Endodermal cell (in vitro differentiated cells): ENCODE measurements at regions not wholly inside any gene's neighbourhood (a gene's known extent, or its start where the extent isn't known, plus 50 kb on each side); places are given as distances from the start of the nearest gene placed in this dataset.

Experiments
- DNase-seq: peaks from one replicate; pipeline ENCODE4 v3.0.0-alpha.2; 2017
- H3K27ac ChIP-seq: 2 replicates; pipeline ENCODE4 v1.5.1; 2013; ENCODE audit warnings: mild to moderate bottlenecking, low read depth, low read length, moderate library complexity
- H3K27me3 ChIP-seq: 2 replicates; pipeline ENCODE4 v1.6.1; 2013; ENCODE audit warnings: mild to moderate bottlenecking, low read length, moderate library complexity; ENCODE audit not compliant: insufficient read depth, control insufficient read depth, poor library complexity, severe bottlenecking
- H3K36me3 ChIP-seq: 2 replicates; pipeline ENCODE4 v1.7.0; 2013; ENCODE audit warnings: mild to moderate bottlenecking, low read length, moderate library complexity; ENCODE audit not compliant: control insufficient read depth, insufficient read depth
- H3K4me1 ChIP-seq: one replicate; pipeline ENCODE4 v1.7.0; 2013; ENCODE audit warnings: low read length; ENCODE audit not compliant: control insufficient read depth, insufficient read depth
- H3K4me3 ChIP-seq: 2 replicates; pipeline ENCODE4 v1.5.1; 2013; ENCODE audit warnings: mild to moderate bottlenecking, low read length, moderate library complexity
- H3K9ac ChIP-seq: 2 replicates; pipeline ENCODE4 v1.6.1; 2013; ENCODE audit warnings: mild to moderate bottlenecking, low read length, moderate library complexity; ENCODE audit not compliant: poor library complexity, severe bottlenecking; ENCODE audit errors: extremely low read depth
- H3K9me3 ChIP-seq: 2 replicates; pipeline ENCODE4 v1.6.1; 2013; ENCODE audit warnings: mild to moderate bottlenecking, low read length, moderate library complexity; ENCODE audit not compliant: control insufficient read depth
- H3K27ac Mint-ChIP-seq: 2 replicates; pipeline ENCODE4 v1.8.0; 2020; ENCODE audit warnings: mixed read lengths
- H3K27me3 Mint-ChIP-seq: 2 replicates; pipeline ENCODE4 v1.8.0; 2021; ENCODE audit warnings: mild to moderate bottlenecking, mixed read lengths; ENCODE audit not compliant: insufficient read depth
- H3K36me3 Mint-ChIP-seq: 2 replicates; pipeline ENCODE4 v1.8.0; 2020; ENCODE audit warnings: low read depth, mixed read lengths
- H3K4me1 Mint-ChIP-seq: 2 replicates; pipeline ENCODE4 v1.8.0; 2020; ENCODE audit warnings: mixed read lengths
- H3K4me3 Mint-ChIP-seq: 2 replicates; pipeline ENCODE4 v1.8.0; 2020; ENCODE audit warnings: mild to moderate bottlenecking, moderate library complexity, mixed read lengths
- H3K9me3 Mint-ChIP-seq: 2 replicates; pipeline ENCODE4 v1.8.0; 2020; ENCODE audit warnings: mild to moderate bottlenecking, mixed read lengths
- CTCF ChIP-seq: fragments of 200-600 bp; sonication (generic); conservative IDR thresholded peaks from 2 replicates; pipeline ENCODE4 v1.5.0; 2021; ENCODE audit warnings: antibody characterized with exemption, mild to moderate bottlenecking
- WGBS, 2 experiments: methylation state at CpG; one replicate each; pipeline versions ENCODE4 v1.1.5 to v1.1.7; 2013; ENCODE audit warnings: missing lambda C conversion rate in 2 of 2, mixed read lengths in 1 of 2; ENCODE audit not compliant: insufficient coverage in 1 of 2, insufficient read length in 1 of 2; 5-methylcytosine and 5-hydroxymethylcytosine counted together

GRCh38 chr4:71181332-71181731, 157.5 kb upstream of the SLC4A4 start:
- H3K36me3 ChIP-seq: no peaks in the 10 kb centered on the region
- Mint-ChIP-seq H3K4me3 (no peak overlapping the region), H3K36me3 (no peaks in the 10 kb centered on the region), H3K9me3 (peaks cover 6% of the 10 kb centered on the region), H3K4me1 (no peaks in the 10 kb centered on the region), H3K27me3 (peaks cover 21% of the 10 kb centered on the region), H3K27ac (no peak overlapping the region)
- no peak for DNase-seq
- H3K27ac ChIP-seq: no peak overlapping the region
- no peak overlapping the region for H3K9ac ChIP-seq
- H3K4me1 ChIP-seq: no peaks in the 10 kb centered on the region
- peaks cover 23% of the 10 kb centered on the region for H3K27me3 ChIP-seq
- no peaks in the 10 kb centered on the region for H3K9me3 ChIP-seq
- no peak overlapping the region for H3K4me3 ChIP-seq
- TF ChIP-seq CTCF: no peak
- 80 to 100% methylated on average over 1 of the region's 1 CpG for WGBS, 2 experiments

GRCh38 chr4:71184195-71184781, 154.5 kb upstream of the SLC4A4 start:
- Mint-ChIP-seq H3K4me1 (peaks cover 11% of the 10 kb centered on the region), H3K36me3 (no peaks in the 10 kb centered on the region), H3K9me3 (no peaks in the 10 kb centered on the region), H3K27ac (no peak overlapping the region), H3K4me3 (no peak overlapping the region), H3K27me3 (peaks cover 38% of the 10 kb centered on the region)
- H3K9me3 ChIP-seq: no peaks in the 10 kb centered on the region
- no peaks in the 10 kb centered on the region for H3K36me3 ChIP-seq
- no peak overlapping the region for H3K4me3 ChIP-seq
- DNase-seq: peak; percentile 68
- WGBS, 2 experiments: 27 to 45% methylated on average over 4 to 10 of the region's 10 CpGs
- H3K9ac ChIP-seq: no peak overlapping the region
- peaks cover 43% of the 10 kb centered on the region for H3K27me3 ChIP-seq
- no peaks in the 10 kb centered on the region for H3K4me1 ChIP-seq
- TF ChIP-seq CTCF: peak; percentile 81
- no peak overlapping the region for H3K27ac ChIP-seq

GRCh38 chr4:71185037-71185436, 153.8 kb upstream of the SLC4A4 start:
- no peaks in the 10 kb centered on the region for H3K9me3 ChIP-seq
- H3K36me3 ChIP-seq: no peaks in the 10 kb centered on the region
- H3K4me1 Mint-ChIP-seq: peaks cover 14% of the 10 kb centered on the region
- H3K27me3 ChIP-seq: peaks cover 51% of the 10 kb centered on the region
- no peak overlapping the region for H3K27ac Mint-ChIP-seq
- DNase-seq: no peak
- H3K36me3 Mint-ChIP-seq: no peaks in the 10 kb centered on the region
- H3K4me1 ChIP-seq: no peaks in the 10 kb centered on the region
- 78 to 96% methylated on average over 2 to 3 of the region's 3 CpGs for WGBS, 2 experiments
- H3K27ac ChIP-seq: no peak overlapping the region
- no peak for TF ChIP-seq CTCF
- H3K4me3 Mint-ChIP-seq: no peak overlapping the region
- H3K4me3 ChIP-seq: no peak overlapping the region
- H3K9ac ChIP-seq: no peak overlapping the region
- peaks cover 45% of the 10 kb centered on the region for H3K27me3 Mint-ChIP-seq
- no peaks in the 10 kb centered on the region for H3K9me3 Mint-ChIP-seq
